ENCODE measurements at regions not wholly inside any gene's neighbourhood (a gene's known extent, or its start where the extent isn't known, plus 50 kb on each side); places are given as distances from the start of the nearest gene placed in this dataset.

DNA sequence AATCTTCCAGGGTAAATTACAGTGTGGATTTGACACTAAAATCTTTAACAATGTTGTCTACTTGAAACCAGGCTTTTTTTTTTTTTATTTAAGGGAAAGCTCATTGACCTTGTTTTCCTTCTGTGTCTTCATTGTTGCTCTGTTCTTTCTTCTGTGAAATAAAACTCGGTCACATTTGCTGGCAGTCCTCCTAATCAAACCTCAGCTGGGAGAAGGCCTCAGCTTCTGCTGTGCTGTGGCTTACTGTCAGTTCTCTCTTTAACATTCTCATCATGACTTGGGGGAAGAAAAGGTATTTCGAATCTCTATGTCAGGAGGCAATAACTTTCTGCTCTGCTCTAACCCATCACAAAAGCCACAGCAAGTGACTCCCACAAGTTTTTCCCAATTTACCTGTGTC is 268.9 kb downstream of the ZNF608 start:
- DNase-seq (ENCODE audit: low read depth in 2 of 2, low spot score in 1 of 2): no peak

DNA sequence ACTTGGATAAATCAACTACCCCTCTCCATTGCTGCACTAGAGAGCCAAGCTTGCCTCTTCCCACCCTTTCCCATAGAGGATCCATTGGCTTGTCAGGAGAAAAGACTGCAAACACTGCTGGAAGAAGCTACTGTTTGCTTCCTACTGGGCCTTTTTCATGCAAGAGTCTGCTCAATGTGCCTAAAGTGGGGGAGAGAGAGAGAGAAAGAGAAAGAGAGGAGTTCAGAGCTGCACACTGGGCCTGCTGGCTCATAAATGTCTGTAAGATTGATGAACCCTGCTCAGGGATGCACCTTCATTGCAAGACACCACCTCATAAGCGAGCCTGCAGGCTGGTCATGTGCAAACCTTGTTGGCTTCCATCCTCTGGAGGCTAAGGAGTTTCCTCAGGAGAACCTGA is 269.4 kb downstream of the ZNF608 start:
- no peak for DNase-seq (ENCODE audit: low read depth in 2 of 2, low spot score in 1 of 2)

DNA sequence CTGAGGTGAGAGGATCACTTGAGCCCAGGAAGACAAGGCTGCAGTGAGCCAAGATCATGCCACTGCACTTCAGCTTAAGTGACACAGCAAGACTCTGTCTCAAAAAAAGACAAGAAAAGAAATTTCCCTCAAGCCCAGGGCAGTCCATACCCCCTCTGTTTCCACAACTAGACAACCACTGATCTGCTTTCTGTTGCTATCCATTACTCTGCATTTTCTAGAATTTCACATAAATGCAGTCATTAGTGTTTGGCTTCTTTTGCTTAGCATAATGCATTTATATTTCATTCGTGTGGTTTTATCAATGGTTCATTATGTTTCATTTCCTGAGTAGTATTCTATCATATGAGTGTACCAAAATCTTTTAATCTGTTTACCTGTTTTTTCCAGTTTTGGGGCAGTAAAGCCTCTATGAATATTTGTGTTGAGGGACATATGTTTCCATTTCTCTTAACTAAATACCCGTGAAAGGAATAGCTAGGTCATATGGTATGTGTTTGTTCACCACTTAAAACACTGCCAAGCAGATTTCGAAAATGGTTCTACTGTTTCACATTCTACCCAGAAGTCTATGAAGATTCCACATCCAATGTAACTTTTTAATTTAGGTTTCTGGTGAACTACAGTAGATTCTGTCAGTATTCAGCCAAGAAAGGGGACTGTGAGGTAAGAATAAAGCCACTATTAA is 271.8 kb downstream of the ZNF608 start:
- no peak for DNase-seq (ENCODE audit: low read depth in 2 of 2, low spot score in 1 of 2)

DNA sequence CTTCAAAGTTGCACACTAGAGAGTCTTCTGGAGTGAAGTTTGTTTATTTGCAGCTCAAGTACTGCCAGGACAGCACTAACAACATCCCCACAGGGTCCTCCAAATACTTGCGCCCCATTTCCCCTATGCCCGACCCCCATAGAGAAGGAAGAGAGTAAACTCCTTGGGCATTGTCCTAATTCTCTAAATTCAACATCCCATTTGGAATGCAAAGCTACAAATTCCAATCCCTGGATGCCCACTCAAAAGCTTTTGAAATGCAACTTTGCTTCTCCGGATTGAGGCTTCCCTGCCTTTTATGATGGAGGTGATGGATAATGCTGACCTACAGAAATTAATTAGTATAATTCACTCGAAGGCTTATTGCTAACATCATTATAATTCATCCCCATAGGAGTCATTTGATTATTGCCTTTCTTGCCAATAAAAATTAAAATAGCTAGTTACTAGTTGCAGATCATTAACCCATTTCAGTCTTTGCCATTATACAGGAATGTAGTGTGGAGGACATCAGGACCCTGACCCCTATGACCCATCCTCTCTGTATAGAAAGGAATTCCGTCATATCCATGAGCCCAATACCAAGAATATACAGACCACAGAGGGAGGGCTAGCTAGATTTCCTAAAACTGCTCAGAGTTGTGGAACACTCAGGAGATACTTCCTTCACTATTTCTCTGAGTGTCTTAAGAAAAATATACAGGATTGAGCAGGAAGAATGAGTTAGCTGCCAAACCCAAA is 277.6 kb downstream of the ZNF608 start:
- DNase-seq (ENCODE audit: low read depth in 2 of 2, low spot score in 1 of 2): no peak

DNA sequence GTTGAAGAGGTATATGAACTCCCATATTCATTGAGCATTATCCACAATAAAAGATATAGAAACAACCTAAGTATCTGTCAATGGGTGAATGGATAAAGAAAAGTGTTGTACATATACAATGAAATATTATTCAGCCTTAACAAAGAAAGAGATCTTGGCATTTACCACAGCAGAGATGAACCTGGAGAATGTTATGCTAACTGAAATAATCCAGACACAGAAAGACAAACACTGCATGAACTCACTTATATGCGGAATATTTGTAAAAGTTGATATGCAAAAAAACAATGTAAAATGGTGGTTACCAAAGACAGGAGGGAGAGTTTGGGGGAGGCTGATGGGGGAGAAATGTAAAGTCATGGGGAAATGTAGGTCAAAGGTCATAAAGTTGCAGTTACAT is 278.7 kb downstream of the ZNF608 start:
- no peak for DNase-seq (ENCODE audit: low read depth in 2 of 2, low spot score in 1 of 2)

DNA sequence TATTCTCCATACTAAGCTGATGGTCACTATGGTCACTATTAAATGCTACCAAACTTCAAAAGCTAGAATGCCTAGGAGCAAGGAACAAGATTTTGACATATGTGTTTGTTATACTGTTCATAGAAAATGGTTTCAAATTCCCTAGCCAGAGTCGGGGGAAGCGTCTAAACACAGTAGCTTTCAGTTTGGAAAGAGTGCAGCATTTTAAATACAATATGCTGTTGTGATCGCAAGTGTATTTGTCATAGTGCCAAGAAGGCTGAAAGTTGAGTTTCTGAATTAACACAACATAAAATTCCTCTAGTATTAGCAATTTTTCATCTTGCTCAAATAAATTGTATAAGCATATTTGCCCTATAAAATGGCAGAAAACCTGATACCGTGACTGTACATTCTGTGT is 280.4 kb downstream of the ZNF608 start:
- DNase-seq (ENCODE audit: low read depth in 2 of 2, low spot score in 1 of 2): no peak

DNA sequence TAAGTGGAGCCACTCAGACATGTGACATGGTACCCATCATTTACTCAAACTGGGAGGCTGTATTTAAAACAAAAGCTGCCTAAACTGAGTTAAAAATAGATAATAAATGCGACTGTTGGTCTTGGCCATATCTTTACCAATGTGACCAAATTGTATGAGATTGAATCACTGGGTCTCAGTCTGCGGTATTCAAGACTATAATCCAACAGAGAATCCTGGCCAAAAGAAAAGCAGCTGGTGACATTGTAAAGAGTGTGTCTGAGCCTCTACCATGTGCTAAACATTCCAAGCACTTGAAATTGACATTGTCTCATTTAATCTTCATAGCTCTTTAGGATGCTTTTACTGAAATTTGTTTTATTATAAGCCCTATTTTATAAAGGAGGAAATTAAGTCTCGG is 282.6 kb downstream of the ZNF608 start:
- no peak for DNase-seq (ENCODE audit: low read depth in 2 of 2, low spot score in 1 of 2)

DNA sequence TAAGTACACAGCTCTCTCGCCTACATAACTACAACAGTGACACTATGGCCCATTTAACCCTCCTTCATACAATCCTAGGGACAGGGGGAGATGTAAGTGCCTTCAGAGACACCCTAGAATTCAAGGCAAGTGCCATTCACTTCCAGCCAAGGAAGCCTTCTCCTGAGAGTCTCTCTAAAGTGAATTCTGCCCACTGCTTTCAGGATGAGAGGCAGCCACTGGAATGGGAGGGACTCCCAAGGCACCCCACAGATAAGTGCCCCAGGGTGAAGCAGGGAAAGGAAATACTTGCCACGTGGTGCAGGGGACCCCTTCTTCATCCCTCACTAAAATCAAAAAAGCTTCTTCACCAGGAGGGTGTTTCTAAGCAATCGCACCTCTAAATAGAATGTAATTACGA is 283.7 kb downstream of the ZNF608 start:
- DNase-seq (ENCODE audit: low read depth in 2 of 2, low spot score in 1 of 2): no peak

DNA sequence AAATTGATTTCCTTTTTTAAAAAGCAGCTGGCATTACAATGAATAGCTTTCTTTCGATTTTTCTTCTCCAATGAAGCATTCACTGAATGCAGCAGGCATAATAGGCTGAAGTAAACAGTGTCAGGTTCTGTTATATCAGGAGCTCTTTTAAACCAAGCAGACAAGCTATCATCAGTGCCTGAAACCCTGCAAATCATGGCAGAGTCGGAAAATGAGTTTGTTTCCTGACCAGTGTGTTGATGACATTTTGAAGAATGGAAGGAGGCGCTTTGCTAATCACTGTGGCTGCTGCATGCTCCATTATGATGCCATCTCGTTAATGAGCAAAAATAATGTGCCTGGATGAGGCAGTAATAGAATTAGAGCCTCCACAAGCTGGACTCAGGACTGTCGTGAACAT is 284.5 kb downstream of the ZNF608 start:
- DNase-seq (ENCODE audit: low read depth in 2 of 2, low spot score in 1 of 2): no peak

DNA sequence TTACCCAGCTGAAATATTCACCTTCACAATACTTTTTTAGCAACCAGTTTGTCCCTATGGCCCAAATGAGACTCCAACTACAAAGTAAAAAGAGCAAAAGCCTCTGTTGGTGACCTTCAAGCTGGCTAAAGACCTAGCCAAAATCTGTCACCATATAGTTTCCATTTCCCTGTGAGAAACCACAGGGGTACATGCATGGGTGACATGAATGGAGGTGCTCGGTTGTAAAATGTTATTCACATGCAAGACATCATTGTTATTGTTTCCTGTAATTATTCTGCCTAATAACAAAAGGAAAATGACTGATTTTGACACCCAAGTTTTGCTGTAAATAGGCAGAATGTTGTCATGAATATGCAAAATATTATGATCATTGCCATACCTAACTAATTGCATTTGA is 285.3 kb downstream of the ZNF608 start:
- DNase-seq (ENCODE audit: low read depth in 2 of 2, low spot score in 1 of 2): no peak

DNA sequence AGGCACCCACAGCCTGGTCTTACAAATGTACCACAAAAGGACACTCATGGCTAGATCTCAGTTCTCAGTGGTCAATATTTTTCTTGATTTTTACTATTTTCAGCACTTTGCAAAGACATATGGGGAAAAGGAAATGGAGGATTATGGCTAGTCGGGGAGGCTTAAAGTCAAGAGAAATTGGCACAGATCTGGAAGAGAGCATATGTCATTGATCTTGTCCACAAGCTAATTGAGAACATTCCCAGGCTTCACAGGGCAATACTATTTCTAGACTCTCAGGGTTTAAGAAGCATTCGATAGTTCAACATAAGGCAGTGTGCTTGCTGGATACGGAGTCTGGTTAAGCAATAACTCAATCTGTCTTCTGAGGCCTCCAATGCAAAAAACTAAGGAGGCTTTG is 285.8 kb downstream of the ZNF608 start:
- DNase-seq (ENCODE audit: low read depth in 2 of 2, low spot score in 1 of 2): no peak

DNA sequence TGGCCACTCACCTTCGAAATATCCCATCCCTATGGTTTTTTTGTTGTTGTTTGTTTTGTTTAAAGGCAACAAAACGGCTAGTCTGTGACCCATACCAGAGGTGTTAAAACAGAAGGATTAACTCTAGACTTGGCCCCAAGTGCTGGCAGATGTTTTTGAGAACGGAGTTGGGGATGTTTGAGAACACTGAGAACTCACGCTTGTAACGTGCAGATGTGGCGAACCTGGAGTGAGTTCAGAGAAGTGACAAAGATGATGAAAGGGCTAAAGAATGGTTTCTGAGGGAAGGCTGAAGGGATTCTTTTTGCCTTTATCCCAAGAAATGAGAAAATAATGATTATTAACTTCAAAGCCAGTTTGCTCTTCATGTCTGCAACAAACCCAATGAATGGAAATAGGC is 286.5 kb downstream of the ZNF608 start:
- no peak for DNase-seq (ENCODE audit: low read depth in 2 of 2, low spot score in 1 of 2)

DNA sequence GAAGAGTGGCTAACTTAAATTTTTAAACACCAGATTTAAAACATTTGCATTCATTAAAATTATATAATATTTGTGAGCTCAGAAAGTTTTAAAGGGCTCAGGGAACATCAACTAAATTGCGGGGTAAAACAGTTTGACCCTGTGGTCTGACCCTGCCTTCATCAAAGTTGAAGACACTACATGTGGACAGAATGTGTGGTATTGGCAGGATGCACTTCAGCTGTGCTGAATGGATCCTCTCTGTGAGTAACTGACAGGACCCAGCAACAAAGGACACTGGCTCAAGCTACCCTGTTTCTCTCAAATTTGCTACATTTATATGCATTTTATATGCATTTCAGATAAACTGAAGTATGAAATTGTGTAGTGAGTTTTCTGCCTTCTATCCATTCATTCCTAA is 288.5 kb downstream of the ZNF608 start:
- no peak for DNase-seq (ENCODE audit: low read depth in 2 of 2, low spot score in 1 of 2)

DNA sequence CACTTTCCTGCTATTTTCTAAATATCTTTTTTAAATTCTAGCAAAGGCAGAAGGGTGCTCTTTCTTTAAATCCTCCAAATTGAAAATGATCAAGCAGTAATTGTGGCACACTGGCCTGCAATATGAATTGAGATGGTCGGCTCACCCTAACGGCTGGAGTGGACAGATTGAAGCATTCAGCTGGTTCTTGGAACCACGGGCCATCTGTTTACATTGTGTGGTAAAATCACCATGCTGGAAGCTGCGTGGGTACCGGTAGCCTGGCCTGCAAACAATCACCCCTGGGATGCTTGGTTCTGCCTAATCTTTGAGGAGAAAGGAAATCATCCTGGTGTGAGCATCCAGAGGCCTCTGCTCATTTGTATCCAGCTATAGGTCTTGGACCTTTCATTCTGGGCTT is 289.3 kb downstream of the ZNF608 start:
- DNase-seq (ENCODE audit: low read depth in 2 of 2, low spot score in 1 of 2): no peak

DNA sequence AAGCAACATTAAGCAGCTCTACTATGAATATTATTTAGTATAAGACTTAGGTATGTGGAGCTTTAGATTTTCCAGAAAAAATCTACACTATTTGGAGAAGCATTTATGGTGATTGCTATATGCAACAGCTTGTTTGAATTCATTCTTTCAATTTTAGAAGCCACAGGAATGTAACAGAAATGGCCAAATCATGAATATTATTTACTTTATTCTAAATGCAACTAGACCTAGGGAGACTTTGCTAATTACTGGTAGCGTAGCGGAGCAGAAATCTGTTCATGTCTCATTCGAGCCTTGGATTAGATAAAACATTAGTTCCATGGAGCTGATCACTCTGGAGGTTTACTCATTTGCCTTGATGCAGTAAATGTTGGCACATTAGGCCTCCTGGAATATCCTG is 290.2 kb downstream of the ZNF608 start:
- no peak for DNase-seq (ENCODE audit: low read depth in 2 of 2, low spot score in 1 of 2)

DNA sequence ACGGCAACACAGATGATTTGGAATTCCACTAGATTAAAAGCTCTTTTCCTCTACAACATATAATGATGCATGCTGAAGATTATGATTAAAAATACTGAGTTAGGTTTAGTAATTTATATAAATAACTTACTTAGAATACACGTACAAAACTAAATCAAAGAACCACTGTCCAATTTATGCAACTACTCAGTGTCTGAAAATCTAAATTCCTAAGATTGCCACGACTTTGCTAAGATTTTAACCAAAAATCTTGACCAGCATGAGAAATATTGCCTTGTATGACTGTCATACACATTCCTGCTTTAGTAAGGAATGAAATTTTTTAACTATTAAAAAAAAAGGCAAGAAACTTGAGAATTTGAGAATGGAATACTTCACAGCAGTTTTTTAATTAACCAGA is 292.4 kb downstream of the ZNF608 start:
- no peak for DNase-seq (ENCODE audit: low read depth in 2 of 2, low spot score in 1 of 2)

DNA sequence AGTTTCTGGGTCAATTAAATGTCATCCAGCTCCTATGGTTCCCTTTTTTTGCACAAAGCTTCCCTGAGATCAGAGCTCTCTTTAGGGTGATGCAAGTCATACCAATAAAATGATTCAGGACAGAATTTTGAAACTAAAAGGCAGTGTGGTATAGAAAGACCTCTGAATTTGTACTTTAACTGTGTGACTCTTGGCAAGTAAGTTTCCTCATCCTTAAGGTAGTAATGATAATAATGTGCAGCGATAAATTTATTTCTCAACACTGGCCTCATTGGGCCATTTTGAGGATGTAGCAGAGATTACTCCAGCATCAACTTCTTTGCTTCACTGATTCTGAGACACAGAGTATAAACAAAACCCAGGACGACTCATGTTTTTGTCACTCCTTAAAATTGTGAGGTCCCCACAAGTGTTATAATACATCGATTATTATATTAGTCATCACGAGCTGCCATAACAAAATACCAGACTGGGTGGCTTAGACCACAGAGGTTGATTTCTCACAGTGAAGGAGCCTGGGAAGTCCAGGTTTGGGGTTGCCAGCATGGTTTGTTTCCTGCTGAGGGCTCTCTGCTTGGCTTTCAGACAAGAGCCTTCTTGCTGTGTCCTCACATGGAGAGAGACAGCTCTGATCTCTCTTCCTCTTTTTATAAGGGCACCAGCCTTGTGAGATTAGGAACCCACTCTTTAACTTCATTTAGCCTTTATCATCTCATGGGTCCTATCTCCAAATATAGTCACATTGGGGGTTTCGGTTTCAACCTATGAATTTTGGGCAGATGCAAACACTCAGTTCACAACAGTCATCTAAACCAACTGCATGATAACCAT is 293.0 kb downstream of the ZNF608 start:
- no peak for DNase-seq (ENCODE audit: low read depth in 2 of 2, low spot score in 1 of 2)

DNA sequence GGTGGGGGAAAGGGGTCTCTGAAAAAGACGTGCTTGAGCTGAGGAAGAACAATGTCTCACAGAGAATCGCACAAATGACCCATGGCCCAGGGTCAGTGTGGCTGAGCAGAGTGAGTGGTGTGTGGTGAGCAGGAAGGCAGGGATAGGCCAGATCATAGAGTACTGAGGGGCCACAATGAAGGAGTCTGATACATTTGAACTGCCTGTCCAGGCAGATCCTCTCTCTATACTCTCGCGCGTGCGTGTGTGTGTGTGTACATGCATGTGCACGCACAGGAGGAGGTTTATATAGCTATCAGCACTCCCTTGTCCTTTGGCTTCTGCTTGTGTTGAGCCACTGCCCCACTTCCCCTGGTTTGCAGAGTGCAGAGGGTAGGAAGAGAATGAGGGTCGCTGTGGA is 294.0 kb downstream of the ZNF608 start:
- DNase-seq (ENCODE audit: low read depth in 2 of 2, low spot score in 1 of 2): no peak

DNA sequence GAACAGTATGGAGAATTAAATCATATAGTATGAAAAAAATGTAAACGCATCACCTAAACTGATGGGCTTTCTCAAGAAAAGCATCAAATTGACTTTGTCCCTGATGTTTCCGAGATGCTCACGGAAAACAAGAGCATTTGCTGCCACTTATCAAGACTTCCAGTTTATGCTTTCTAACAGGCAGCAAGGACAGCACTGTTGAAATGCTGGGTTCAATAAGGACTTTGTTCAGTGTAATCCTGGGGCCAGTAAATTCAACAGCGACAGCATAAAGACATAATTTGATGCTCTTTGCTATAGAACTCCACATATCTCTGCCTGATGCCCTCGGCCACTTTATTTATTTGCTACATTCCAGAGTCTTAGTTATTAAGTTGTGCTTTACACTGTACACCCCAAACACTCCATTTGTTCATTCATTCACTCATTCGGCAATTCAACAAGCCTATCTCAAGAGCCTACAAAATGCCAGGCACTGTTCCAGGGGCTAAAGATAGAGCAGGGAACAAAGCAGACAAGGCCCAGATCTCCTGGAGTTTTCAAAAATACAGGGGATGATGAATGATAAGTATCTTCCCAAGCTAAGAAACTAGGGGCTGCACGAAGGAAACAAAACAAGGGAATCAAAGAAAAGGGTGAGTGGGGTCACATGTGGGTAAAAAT is 294.6 kb downstream of the ZNF608 start:
- no peak for DNase-seq (ENCODE audit: low read depth in 2 of 2, low spot score in 1 of 2)

DNA sequence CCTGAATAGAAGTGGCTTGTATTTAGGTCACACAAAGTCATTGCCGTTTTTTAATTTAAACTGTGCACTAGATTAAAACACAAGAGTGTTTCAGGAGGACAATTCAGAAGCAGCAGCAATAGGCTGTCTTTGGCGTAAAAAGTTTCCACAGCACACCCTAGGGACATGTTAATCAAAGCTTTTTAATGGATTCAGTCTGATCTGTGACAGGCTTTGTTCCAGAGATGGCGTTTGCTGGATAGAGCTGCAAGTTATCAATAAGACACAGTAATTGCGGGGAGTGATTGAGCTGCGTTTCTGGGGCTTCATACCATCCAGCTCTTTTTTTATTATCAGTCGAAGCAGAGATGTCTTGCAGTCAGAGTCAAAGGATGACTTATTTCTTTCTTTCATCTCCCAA is 300.3 kb downstream of the ZNF608 start:
- no peak for DNase-seq (ENCODE audit: low read depth in 2 of 2, low spot score in 1 of 2)

DNA sequence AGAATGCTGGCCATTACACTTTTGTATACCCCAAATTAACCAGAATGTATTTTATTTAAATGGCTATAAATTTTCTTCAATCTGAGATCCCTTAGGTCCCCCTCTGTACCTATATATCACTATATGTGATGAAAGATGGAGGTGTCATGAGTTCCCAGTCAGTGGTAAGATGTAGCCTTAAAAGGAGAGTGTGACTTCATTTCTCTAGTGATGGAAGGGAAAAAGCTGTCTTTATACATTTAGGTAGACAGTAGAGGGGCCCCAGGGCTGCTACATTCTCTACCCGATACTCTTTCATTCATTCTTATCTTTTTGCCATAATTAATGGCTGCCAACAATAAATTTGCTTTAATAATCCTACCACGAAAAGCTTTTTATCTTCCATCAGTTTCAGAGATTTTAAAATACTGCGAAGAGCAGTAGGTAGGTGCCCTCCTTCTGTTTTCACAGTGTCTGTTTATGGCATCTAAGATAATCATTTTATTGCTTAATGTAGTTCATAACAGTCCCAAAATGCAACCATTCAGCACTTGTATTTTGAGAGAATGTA is 301.3 kb downstream of the ZNF608 start:
- no peak for DNase-seq (ENCODE audit: low read depth in 2 of 2, low spot score in 1 of 2)
